Inflammatory macrophage treated with lipopolysaccharide for 4 hours (primary cell): ENCODE measurements at regions not wholly inside any gene's neighbourhood (a gene's known extent, or its start where the extent isn't known, plus 50 kb on each side); places are given as distances from the start of the nearest gene placed in this dataset.
"Not testable (repeated sequence)": the region's sequence is repeated elsewhere in the genome, so short reads cannot be mapped to it uniquely, and the experiment has no call there.

Source experiments
- DNase-seq: peaks from one replicate; pipeline ENCODE4 v3.0.0-alpha.2; 2020

DNA sequence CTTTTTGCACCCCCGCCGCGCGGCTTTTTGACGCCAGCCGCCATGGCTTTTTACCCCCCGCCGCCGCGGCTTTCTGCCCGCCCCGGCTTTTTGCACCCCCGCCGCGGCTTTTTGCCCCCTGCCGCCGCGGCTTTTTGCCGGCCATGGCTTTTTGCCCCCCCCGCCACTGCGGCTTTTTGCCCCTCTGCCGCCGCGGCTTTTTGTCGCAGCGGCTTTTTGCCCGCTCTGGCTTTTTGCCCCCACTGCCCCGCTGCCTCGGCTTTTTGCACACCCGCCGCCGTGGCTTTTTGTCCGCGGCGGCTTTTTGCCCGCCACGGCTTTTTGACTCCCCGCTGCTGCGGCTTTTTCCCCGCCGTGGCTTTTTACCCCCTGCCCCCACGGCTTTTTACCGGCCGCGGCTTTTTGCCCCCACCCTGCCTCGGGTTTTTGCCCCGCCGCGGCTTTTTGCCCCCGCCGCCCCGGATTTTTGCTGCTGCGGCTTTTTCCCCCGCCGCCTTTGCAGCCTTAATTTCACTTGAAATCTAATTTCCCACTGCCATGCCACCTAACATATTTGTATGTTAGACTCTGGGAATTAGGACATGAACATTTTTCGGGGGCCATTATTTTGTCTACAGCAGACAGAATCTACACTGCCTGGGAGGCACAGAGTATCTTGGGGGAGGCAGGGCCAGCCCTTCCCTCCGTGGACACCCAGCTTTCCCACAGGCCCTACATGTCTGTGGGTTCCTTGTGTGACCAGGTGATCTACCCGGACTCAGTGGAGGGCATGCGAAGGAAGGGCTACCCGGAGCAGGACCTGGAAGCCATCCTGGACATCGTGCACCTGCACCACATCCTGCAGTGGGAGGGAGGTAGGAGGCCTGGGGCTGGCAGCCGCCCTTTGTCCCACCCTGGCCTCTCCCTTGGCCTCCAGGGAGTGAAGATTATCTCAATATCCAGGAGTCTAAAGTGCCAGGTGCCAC, 3031.0 kb upstream of the TEKT4 start:
- no peak for DNase-seq

DNA sequence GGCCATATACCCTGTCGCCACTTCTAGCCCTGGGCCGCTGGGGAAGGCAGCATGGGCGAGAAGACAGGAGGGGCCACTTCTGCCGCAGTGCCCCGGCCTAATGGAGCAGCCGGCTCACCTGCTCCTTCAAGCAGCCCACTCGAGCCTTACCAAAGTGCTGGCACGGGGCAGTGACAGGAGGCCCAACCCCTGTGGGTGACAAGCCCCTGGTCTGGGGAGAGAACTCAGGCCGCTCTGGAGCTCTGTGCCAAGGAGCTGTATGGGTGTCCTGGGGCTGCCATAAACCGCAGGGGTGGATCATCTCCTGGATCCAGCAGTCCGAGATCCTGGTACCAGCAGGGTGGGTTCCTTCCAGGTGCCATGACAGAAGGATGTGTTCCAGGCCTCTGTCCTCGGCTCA, 3029.0 kb upstream of the TEKT4 start:
- DNase-seq, result not testable (repeated sequence)

DNA sequence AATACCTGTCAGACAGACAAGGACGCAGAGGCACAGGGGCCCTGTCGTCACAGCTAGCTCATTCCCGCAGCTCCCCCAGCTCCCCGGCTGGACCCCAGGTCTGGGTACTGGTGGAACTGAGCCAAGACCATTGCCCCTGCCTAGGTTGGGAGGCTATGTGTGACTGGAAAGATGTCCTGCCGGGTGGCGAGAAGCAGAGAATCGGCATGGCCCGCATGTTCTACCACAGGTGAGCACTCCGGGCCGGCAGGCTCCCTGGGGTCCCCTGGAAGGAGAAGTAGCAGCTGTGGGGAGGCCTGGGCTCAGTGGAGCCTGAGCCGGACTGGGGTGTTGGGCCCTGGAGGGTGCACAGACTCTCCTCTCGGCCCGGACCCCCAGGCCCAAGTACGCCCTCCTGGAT, 3028.3 kb upstream of the TEKT4 start:
- DNase-seq, result not testable (repeated sequence)

DNA sequence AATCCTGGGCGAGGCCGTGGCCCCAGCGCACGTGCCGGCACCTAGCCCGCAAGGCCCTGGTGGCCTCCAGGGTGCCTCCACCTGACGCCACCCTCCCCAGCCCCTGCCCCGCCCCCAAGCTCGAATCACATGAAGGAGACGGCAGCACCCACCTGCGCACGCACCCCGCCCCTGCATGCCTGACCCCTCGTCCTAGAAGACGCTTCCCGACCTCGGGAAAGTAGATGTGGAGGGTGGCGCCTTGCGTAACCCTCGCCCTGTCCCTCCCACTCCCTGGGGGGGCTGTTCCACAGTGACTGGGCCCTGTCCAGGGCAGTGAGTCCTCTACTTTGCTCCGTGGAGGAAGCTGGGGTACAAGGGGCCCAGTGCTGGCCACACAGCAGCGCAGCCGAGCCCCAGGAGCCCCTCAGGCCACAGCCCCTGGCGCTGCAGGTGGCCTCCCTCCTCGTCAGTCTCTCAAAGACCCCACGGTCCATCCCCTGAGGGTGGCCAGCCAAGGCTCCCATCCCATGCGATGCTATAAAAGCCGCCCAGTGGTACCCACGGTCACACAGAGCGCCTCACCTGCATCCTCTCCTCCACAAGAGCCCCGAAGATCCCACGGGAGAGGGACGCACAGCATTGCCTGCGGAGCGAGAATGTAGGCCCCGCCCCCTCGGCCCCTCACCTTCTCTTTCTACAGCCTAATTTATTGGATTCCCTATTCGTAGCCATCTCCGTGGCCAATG, 3027.3 kb upstream of the TEKT4 start:
- DNase-seq, result not testable (repeated sequence)

DNA sequence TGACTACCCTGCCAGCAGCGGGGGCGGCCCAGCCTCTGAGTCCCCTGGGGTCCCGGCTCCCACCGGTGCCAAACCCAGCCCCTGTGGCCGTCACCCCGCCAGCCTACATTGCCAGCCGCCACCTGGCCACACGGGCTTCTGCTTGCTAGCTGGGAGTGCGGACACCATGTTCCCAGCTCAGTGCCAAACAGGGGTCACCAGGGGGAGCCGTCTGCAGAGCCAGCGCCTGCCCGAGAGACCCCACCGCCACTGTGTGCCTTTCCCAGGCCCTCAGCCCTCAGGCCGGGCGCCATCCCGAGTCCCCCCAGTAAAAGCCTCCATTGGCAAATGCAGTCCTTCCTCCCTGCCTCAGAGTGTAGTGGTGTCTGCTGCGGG, 3026.8 kb upstream of the TEKT4 start:
- DNase-seq, result not testable (repeated sequence)

DNA sequence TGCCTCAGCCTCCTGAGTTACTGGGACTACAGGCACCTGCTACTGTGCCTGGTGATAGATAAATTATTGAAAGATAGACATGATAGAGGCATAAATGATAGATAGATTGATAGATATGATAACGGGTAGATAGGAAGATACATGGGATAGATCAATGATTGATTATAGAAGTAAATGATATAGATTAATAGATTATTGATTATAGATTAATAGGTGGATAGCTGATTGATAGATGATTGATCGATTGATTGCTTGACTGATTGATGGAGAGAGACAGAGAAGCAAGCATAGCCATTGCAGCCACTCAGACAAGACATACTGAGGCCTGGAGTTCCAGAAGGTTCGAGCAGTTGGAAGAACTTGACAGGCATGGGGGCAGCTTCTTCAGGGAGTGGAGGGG, 3024.8 kb upstream of the TEKT4 start:
- not testable (repeated sequence) for DNase-seq

DNA sequence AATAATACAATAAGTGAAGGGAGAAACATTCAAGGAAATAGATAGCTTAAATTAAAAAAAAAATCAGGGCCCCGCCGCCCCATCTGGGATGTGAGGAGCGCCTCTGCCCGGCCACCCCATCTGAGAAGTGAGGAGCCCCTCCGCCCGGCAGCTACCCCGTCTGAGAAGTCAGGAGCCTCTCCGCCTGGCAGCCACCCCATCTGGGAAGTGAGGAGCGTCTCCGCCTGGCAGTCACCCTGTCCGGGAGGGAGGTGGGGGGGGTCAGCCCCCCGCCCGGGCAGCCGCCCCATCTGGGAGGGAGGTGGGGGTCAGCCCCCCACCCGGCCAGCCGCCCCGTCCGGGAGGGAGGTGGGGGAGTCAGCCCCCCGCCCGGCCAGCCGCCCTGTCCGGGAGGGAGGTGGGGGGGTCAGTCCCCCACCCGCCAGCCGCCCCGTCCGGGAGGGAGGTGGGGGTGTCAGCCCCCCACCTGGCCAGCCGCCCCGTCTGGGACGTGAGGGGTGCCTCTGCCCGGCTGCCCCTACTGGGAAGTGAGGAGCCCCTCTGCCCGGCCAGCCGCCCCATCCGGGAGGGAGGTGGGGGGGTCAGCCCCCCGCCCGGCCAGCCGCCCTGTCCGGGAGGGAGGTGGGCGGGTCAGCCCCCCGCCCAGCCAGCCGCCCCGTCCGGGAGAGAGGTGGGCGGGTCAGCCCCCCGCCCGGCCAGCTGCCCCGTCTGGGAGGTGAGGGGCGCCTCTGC, 3019.4 kb upstream of the TEKT4 start:
- not testable (repeated sequence) for DNase-seq

DNA sequence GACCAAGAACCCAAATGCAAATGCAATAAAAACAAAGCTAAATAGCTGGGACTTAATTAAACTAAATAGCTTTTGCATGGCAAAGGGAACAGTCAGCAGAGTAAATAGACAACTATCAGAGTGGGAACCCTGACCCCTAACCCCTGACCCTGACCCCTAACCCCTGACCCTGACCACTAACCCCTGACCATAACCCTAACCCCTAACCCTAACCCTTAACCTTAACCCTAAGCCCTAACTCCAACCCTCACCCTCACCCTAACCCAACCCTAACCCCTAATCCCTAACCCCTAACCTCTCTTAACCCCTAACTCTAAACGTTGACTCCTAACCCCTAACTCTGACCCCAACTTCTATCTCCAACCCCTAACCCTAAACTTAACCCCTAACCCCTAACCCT, 3014.3 kb upstream of the TEKT4 start:
- DNase-seq, result not testable (repeated sequence)

DNA sequence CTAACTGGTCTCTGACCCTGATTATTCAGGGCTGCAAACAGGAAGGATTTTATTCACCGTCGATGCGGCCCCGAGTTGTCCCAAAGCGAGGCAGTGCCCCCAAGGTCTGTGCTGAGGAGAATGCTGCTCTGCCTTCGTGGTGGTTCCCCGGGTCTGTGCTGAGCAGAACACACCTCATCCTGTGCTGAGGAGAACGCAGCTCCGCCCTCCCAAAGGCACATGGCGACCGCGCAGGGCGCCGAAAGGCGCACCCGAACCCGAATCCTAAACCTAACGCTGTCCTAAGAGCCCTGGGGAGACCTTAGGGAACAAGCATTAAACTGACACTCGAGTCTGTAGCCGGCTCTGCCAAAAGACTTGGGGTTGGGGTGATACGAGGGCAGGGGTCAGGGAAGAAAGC, 3013.5 kb upstream of the TEKT4 start:
- not testable (repeated sequence) for DNase-seq

DNA sequence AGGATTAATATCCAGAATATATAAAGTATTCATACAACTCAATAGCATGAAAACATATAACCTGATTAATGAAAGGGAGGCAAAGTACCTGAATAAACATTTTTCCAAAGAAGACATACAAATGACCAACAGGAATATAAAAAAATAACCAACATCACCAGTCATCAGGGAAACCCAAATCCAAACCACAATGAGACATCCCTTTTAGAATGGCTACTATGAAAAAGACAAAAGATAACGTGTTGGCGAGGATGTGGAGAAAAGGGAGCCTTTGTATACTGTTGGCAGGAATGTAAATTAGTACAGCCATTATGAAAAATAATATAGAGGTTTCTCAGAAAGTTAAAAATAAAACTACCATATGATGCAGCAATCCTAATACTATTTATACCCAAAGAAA, 2999.5 kb upstream of the TEKT4 start:
- DNase-seq, result not testable (repeated sequence)

DNA sequence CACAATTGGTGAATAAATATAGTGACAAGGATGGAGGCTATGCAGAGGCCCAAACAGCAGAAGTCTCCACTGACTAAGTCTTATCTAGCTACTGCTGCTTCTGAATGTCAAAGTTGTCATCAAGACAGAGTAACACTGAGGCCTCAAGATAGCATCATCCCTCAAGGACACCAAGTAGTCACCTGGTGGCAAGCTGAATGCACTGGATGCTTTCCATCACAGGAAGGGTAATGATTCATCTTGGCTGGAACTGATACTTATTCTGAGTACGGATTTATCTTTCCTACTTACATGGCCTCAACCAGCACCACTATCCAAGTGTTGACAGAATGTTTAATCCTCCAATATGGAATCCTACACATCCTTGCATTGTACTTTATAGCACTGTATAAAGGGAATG, 2997.8 kb upstream of the TEKT4 start:
- not testable (repeated sequence) for DNase-seq

DNA sequence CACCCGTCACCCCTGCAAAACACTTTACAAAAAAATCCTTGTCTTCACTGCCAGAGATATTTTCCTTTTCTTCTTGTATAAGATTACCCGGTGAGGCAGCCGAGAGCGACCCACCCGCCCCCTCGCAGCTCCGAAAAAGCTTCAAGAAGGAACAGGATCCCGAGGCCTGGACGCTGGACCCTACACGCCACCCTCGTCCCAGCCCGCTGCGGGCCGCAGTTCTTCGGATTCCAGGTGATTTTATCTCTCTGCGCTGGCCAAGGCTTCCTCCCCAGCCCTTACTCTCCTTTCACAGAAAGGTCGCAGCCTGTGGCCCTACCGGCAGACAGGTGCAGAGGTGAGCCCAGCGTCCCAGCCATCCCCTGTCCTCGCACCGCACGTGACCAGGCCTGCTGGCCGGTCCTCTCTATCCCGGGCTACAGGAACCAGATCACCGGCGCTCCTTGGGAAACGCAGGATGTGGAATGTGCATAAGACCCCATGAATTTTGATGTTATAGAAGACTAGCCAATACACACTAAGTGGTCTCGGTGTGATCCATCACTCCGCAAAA, 2993.5 kb upstream of the TEKT4 start:
- not testable (repeated sequence) for DNase-seq

DNA sequence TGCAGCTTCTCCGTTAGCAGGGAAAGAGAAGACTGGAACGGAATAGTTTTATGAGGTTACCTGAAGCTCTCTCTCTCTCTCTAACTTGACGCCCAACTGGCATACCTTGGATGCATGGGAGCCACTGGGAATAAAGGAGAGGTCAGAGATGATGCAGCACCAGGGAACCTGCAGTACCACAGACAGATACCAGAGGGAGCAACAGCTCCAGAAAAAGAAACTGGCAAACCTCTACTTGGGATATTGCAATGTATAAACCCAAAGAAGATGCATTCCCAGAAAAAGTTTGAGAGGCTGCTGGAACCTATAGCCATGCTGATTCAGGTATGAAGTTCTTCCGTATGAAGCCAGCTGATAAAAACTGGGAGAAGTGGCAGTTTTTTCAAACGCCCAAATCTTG, 2976.1 kb upstream of the TEKT4 start:
- not testable (repeated sequence) for DNase-seq

DNA sequence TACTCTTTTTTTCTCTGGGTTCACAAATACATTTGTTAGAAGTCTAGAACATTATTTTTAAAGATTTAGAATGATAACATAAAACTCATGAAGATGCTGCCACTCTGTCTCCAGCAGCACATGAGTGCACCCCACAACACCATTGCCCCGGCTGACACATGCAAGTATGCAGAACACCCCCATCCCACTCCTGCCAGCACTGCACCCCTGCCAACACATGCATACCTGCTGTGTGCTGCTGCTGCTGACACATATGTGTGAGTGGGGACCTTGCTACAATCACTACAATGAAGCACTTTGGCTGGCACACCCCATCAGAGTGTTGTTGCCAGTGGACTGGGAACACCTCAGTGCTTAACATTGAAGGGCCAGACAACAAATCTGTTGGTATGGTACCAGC, 2953.6 kb upstream of the TEKT4 start:
- DNase-seq, result not testable (repeated sequence)
